Activated CD8-positive, alpha-beta T cell treated with anti-CD3 and anti-CD28 coated beads for 36 hours (primary cell): ENCODE measurements at regions not wholly inside any gene's neighbourhood (a gene's known extent, or its start where the extent isn't known, plus 50 kb on each side); places are given as distances from the start of the nearest gene placed in this dataset.

Experiments used
- ATAC-seq: fragments of 200-7000 bp; cut with Tn5 transposase; one replicate; pipeline ENCODE4 v1.10.0; 2021; ENCODE audit warnings: mild to moderate bottlenecking, moderate library complexity
- CTCF ChIA-PET: fragments of 350-600 bp; sonication (Branson Sonifier 250); formaldehyde crosslinking; loops from one replicate; lab custom pipeline; 2021; ENCODE audit warnings: antibody characterized with exemption; lab: Charles Lee
- POLR2A ChIA-PET: fragments of 350-600 bp; sonication (Branson Sonifier 250); formaldehyde crosslinking; loops from one replicate; lab custom pipeline; 2021; ENCODE audit warnings: antibody characterized with exemption; lab: Charles Lee
- DNase-seq: peaks from one replicate; pipeline ENCODE4 v3.0.0-alpha.2; 2020
- H3K27ac Mint-ChIP-seq: one replicate; pipeline ENCODE4 v1.8.0; 2021; ENCODE audit warnings: mild to moderate bottlenecking, mixed read lengths
- H3K27me3 Mint-ChIP-seq: one replicate; pipeline ENCODE4 v1.8.0; 2021; ENCODE audit warnings: mixed read lengths
- H3K36me3 Mint-ChIP-seq: one replicate; pipeline ENCODE4 v1.8.0; 2021; ENCODE audit warnings: low read depth, mixed read lengths
- H3K4me1 Mint-ChIP-seq: one replicate; pipeline ENCODE4 v1.8.0; 2021; ENCODE audit warnings: low read depth, mixed read lengths
- H3K4me3 Mint-ChIP-seq: one replicate; pipeline ENCODE4 v1.8.0; 2021; ENCODE audit warnings: mild to moderate bottlenecking, moderate library complexity, mixed read lengths
- H3K9me3 Mint-ChIP-seq: one replicate; pipeline ENCODE4 v1.8.0; 2021; ENCODE audit warnings: mixed read lengths
- CTCF ChIP-seq: fragments of 200-600 bp; IDR thresholded peaks from one replicate; pipeline ENCODE4 v1.8.0; 2022; ENCODE audit warnings: antibody characterized with exemption, mild to moderate bottlenecking
- intact Hi-C: fragments of 100-400 bp; cut with micrococcal nuclease; formaldehyde crosslinking; loops from one replicate; pipeline ENCODE4 v1.10.0; 2022

- no peaks in the 10 kb centered on the region for H3K9me3 Mint-ChIP-seq
- CTCF ChIA-PET = no interaction called here
- ATAC-seq (no peak), DNase-seq (no peak)
- POLR2A ChIA-PET = no interaction called here
- intact Hi-C loops = no loop called here
- H3K4me1 Mint-ChIP-seq = no peaks in the 10 kb centered on the region
- H3K27ac Mint-ChIP-seq = no peak overlapping the region
- no peak for TF ChIP-seq CTCF
- H3K4me3 Mint-ChIP-seq = no peak overlapping the region
- no peaks in the 10 kb centered on the region for H3K27me3 Mint-ChIP-seq
- H3K36me3 Mint-ChIP-seq = no peaks in the 10 kb centered on the region
Observed at GRCh38 chr4:95675623-95676022, 126.8 kb upstream of the UNC5C start.

- TF ChIP-seq CTCF = no peak
- ChIA-PET POLR2A (no interaction called here), CTCF (no interaction called here)
- ATAC-seq (no peak), DNase-seq (no peak)
- H3K27me3 Mint-ChIP-seq = no peaks in the 10 kb centered on the region
- no peaks in the 10 kb centered on the region for H3K9me3 Mint-ChIP-seq
- H3K4me1 Mint-ChIP-seq = no peaks in the 10 kb centered on the region
- no peak overlapping the region for H3K27ac Mint-ChIP-seq
- intact Hi-C loops = no loop called here
- H3K36me3 Mint-ChIP-seq = no peaks in the 10 kb centered on the region
- H3K4me3 Mint-ChIP-seq = no peak overlapping the region
Observed at GRCh38 chr4:95674521-95674981, 125.8 kb upstream of the UNC5C start.

GRCh38 chr4:95672811-95673210, 124.0 kb upstream of the UNC5C start:
- CTCF ChIA-PET = no interaction called here
- no peak for ATAC-seq
- Mint-ChIP-seq H3K9me3 (no peaks in the 10 kb centered on the region), H3K36me3 (no peaks in the 10 kb centered on the region), H3K4me1 (no peaks in the 10 kb centered on the region), H3K27me3 (no peaks in the 10 kb centered on the region), H3K4me3 (no peak overlapping the region), H3K27ac (no peak overlapping the region)
- no peak for TF ChIP-seq CTCF
- POLR2A ChIA-PET = no interaction called here
- intact Hi-C loops = no loop called here
- DNase-seq = no peak

- ChIA-PET CTCF (no interaction called here), POLR2A (no interaction called here)
- Mint-ChIP-seq H3K27me3 (no peaks in the 10 kb centered on the region), H3K27ac (no peak overlapping the region), H3K36me3 (no peaks in the 10 kb centered on the region), H3K9me3 (peaks cover 16% of the 10 kb centered on the region), H3K4me3 (no peak overlapping the region), H3K4me1 (no peaks in the 10 kb centered on the region)
- ATAC-seq (no peak), DNase-seq (no peak)
- intact Hi-C loops = no loop called here
- TF ChIP-seq CTCF = no peak
Observed at GRCh38 chr4:95660719-95661118, 111.9 kb upstream of the UNC5C start.

- no peaks in the 10 kb centered on the region for H3K27me3 Mint-ChIP-seq
- no peaks in the 10 kb centered on the region for H3K4me1 Mint-ChIP-seq
- no peak for ATAC-seq
- no peak overlapping the region for H3K27ac Mint-ChIP-seq
- DNase-seq = no peak
- H3K36me3 Mint-ChIP-seq = no peaks in the 10 kb centered on the region
- intact Hi-C loops = no loop called here
- H3K4me3 Mint-ChIP-seq = no peak overlapping the region
- peaks cover 16% of the 10 kb centered on the region for H3K9me3 Mint-ChIP-seq
- ChIA-PET CTCF (no interaction called here), POLR2A (no interaction called here)
- no peak for TF ChIP-seq CTCF
Observed at GRCh38 chr4:95651891-95652290, 103.1 kb upstream of the UNC5C start.
